ENCODE measurements at regions not wholly inside any gene's neighbourhood (a gene's known extent, or its start where the extent isn't known, plus 50 kb on each side); places are given as distances from the start of the nearest gene placed in this dataset.

DNA sequence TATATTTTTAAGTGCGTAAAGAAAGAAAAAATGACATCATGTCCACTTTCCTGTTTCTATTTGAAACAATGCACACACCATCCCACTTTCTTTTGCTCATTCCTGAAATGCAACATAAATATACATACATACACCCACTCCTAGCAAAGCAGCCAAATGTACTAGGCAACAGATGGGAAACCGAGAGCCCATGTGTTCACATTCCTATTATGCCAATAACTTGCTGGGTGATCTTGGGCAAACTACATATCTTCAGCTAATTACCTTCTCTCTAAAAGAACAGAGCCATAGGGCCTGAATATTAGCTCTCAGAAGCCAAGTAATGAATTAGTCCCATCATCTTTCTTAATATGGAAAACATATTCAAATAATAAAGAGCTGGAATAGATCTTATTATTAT, 610.6 kb upstream of the ATXN8OS start:
- TF ChIP-seq, protein P1, sequence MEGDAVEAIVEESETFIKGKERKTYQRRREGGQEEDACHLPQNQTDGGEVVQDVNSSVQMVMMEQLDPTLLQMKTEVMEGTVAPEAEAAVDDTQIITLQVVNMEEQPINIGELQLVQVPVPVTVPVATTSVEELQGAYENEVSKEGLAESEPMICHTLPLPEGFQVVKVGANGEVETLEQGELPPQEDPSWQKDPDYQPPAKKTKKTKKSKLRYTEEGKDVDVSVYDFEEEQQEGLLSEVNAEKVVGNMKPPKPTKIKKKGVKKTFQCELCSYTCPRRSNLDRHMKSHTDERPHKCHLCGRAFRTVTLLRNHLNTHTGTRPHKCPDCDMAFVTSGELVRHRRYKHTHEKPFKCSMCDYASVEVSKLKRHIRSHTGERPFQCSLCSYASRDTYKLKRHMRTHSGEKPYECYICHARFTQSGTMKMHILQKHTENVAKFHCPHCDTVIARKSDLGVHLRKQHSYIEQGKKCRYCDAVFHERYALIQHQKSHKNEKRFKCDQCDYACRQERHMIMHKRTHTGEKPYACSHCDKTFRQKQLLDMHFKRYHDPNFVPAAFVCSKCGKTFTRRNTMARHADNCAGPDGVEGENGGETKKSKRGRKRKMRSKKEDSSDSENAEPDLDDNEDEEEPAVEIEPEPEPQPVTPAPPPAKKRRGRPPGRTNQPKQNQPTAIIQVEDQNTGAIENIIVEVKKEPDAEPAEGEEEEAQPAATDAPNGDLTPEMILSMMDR (IDR thresholded peaks at IDR 0.05; ENCODE audit: low read length, missing control alignments), result no peak
- no peak for DNase-seq (ENCODE audit: low read depth)
- no peak overlapping the region for H3K4me3 ChIP-seq (replicated peaks; ENCODE audit: low read depth, low read length)

DNA sequence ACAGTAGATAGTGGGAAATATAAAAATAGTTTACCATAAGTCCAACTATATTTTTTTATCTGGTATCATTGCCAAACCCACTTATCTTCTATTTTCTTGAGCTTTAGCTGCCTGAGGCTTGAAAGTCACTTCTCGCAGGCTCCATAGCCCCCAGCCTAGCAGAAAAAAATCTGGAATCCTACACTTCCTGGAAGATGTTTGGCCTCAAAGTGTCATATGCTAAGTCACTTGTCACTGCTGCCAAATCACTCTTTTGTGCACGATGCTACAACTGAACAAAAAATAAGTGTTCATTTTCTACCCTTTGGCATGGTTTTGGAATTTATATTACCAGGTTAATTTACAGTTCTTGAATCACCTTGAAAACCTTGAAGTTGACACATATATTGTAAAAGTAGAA, 612.5 kb upstream of the ATXN8OS start:
- TF ChIP-seq, protein P1 (IDR thresholded peaks at IDR 0.05; ENCODE audit: low read length, missing control alignments), result no peak
- no peak overlapping the region for H3K4me3 ChIP-seq (replicated peaks; ENCODE audit: low read depth, low read length)
- no peak for DNase-seq (ENCODE audit: low read depth)

DNA sequence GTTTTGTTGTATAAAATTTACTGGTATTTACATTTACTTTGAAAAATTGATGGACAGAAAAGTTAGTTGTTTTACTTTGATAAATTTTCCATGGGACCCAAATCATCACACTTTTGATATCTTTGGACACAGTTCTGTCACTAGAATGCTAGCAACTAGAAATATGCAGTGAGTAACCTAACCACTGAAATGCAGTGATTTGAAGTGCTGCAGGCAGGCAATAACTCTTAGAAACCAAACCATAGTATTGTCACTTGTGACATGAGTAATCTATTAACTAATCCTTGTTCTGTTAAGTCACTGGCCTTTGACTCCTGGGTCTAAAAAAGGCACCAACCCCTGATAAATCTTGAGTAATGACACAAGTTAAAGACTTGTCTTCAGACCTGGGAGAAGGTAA, 620.0 kb upstream of the ATXN8OS start:
- no peak overlapping the region for H3K4me3 ChIP-seq (replicated peaks; ENCODE audit: low read depth, low read length)
- TF ChIP-seq, protein P1 (IDR thresholded peaks at IDR 0.05; ENCODE audit: low read length, missing control alignments), result no peak
- DNase-seq (ENCODE audit: low read depth), result no peak

DNA sequence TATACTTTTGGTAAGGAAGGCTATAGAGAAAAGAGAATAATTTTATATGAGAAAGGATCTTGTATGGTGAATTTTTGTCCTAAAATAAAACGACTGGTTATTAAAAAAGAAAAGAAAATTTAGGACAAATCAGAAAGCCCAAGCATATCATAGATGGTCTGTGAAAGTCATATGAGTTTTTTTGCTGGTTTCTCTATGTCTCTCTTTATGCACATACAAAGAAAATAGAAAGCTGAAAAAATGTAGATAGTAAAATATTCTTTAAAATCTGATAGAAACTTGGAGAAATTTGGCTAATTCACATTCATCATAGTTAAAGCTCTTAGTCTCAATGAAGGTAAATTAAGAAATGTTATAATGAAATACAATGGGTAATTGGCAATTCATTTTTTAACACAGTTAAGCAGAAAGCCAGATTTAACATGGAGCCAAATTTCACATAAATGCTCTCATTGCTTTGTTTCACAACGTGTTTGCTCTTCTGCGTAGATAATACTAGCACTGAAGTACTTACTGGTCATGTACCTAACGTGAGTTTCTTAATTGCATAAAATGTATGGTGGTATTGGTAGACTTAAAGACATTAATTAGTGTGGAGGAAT, 621.5 kb upstream of the ATXN8OS start:
- no peak for DNase-seq (ENCODE audit: low read depth)
- TF ChIP-seq, protein P1 (IDR thresholded peaks at IDR 0.05; ENCODE audit: low read length, missing control alignments), result no peak
- no peak overlapping the region for H3K4me3 ChIP-seq (replicated peaks; ENCODE audit: low read depth, low read length)

DNA sequence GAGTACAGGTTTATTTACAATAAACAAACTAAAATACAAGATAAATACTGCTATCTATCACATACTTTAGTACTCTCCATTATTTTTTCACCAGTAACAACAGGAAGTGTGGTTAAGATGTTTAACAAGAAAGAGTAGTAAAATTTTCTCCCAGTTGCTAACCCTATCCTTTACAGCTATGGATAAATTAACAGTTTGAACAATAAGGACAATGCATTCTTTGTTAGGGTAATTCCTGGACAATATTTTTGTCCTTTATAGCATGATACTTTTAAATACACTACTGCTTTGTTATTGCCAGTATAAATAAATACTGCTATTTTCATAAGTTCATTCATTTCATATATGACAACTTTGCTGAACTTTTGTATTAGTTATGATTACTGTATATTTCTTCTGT, 630.2 kb upstream of the ATXN8OS start:
- DNase-seq (ENCODE audit: low read depth), result no peak
- H3K4me3 ChIP-seq (replicated peaks; ENCODE audit: low read depth, low read length), result no peak overlapping the region
- TF ChIP-seq, protein P1 (IDR thresholded peaks at IDR 0.05; ENCODE audit: low read length, missing control alignments), result no peak

DNA sequence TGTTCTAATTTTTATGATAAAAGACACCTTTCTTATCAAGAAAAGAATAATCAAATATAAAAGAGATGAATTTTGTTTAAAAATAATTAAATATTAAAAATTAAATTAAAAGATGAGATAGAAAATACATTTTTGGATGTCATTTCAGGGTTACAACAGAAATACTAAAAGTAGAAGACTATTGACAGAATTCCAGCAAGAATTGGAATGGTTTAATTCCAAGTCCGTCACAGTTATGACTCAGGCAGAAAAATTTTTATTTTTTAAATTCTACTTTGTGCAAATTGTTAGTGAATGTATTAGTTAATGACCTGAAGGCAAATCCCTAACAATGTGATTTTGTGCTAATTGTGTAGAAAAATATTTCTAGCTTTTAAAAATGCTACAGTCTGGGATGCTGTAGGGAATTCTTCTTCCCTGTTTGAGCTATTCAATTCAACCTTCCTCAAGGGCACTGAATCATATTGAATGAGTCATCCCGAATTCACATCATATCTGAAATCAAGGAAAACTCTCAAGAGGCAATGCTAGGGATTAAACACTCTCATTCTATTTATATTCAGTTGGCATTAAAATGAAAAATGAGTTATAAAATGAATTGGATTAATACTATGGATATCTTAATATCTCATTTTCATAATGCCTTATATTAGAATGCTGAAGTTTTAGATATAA, 633.5 kb upstream of the ATXN8OS start:
- DNase-seq (ENCODE audit: low read depth), result no peak

More for the DNA sequence above, 633.5 kb upstream of the ATXN8OS start:
- TF ChIP-seq, protein P1 (IDR thresholded peaks at IDR 0.05; ENCODE audit: low read length, missing control alignments), result no peak
- no peak overlapping the region for H3K4me3 ChIP-seq (replicated peaks; ENCODE audit: low read depth, low read length)
